GM19395 (cell line): ENCODE measurements at regions not wholly inside any gene's neighbourhood (a gene's known extent, or its start where the extent isn't known, plus 50 kb on each side); places are given as distances from the start of the nearest gene placed in this dataset.
"Not testable (repeated sequence)": the region's sequence is repeated elsewhere in the genome, so short reads cannot be mapped to it uniquely, and the experiment has no call there.

Experiments
- ATAC-seq: cut with Tn5 transposase; IDR thresholded peaks from one replicate; pipeline ENCODE4 v1.9.1; 2021; ENCODE audit warnings: mild to moderate bottlenecking, moderate library complexity; ENCODE audit not compliant: unreplicated experiment

- ATAC-seq: no peak
Observed at GRCh38 chr21:22253761-22254160, 1255.6 kb downstream of the NCAM2 start.

DNA sequence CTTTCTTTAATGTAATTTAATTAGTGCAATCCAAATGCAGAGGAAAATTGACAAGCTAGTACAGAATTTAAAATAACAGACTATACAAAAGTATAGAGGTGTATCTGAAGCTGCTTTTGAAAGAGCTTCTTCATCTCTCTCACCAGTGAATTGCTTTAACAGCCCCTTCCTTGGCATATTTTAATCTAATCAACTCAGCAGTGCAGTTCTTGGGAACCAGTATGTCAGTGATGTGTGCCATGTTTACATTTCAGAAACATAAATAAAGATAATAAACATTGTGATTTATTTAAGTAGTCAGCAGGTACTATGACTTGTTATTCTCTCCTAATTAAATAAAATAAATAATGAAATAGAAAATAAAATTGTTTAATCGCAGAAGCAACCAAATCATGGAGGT, 1260.6 kb downstream of the NCAM2 start:
- ATAC-seq: no peak

DNA sequence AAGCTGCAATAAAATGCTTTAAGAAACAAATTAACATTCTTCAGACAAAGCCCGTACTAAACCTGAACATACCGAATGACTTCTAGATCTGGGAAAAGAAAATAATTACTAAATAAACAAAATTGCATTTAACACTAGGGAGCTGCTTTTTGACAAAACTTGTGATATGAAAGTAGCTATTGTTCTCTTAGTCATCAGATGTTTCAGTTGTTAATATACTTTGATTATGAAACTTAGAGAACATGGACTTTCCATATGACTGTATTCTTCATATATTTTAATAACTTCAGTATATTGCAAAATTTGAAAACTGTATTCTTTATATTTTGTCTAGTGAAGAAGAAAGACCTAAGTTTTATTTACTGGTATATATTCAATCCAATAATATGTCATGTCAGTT, 1262.1 kb downstream of the NCAM2 start:
- ATAC-seq: no peak

- no peak for ATAC-seq
Observed at GRCh38 chr21:22263890-22264289, 1265.7 kb downstream of the NCAM2 start.

DNA sequence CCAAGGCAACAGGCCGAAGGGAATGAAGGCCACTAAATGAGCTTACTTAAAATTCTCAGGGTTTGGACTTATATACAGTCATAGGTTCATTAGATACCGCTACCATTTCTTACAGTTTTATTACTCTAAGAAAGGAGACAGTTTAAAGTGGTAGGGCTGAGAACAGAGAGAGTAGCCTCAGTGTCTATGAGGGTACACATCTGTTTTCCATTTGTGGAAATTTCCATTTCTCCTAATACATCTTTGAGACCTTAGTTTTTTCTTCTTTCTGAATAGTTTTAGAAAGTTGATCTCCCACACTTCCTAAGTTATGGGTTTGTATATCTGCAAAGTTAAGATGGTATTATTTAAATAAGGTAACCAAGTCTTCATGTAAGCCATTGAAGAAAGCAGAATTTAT, 1279.1 kb downstream of the NCAM2 start:
- ATAC-seq: no peak

DNA sequence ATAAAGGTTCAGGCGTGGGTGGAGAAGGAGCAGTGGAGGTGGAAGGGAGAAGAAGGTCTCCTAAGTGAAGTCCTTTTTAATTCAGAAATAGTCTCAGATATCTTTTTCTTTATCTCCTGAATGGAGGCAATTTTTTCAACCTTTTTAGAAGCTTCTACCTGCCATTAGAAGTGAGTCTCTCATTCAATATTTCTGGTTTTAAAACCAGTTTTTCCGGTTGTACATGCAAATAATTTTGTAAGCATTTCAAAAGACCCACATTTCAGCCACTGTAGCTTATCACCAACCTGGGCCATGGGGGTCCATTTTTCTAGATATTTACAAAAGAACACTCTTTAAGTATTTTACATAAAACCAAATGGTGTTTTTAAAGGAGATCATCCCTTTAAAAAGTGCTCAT, 1280.2 kb downstream of the NCAM2 start:
- no peak for ATAC-seq

GRCh38 chr21:22280851-22281250, 1282.6 kb downstream of the NCAM2 start:
- no peak for ATAC-seq

DNA sequence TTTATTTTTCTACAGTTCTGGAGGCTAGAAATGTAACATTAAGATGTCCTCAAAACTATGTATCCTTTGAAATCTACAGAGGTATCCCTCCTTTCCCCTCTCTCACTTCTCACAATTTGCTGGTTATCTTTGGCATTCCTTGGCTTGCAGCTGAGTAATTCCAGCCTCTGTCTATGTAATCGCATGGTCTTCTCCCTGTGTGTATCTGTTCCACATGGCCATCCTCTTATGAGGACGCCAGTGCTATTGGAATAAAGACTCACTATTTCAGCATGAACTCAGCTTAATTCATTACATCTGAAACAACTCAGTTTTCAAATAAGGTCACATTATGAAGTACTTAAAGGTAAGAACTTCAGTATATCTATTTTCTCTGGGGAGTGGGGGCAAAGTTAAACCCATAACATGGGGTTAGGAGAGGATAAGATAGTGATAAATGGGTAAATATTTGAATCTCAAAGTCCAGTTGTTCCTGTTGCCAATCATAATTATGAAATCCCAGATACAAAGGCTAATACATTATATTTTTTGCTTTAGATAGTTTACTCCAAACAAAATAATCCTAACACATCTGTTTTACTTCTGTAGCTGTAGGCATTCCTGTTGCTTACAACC, 1290.8 kb downstream of the NCAM2 start:
- no peak for ATAC-seq

DNA sequence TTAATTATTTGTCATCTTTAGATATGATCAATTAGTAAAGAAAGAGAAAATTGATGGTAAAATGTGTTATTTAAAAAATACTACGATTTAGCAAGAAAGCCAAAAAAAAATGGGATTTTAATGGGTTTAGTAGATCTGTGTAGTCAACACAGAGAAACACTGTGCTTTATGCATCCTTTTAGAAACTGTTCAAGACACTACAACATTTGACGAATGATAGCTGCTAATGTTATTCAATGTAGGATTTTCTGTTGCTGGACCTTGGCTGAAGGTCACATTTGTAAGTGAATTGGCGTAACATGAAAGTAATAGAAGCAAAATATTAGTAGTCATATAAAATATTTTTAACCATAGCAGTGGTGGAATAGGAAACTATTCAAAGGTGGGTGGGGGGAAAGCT, 1293.9 kb downstream of the NCAM2 start:
- ATAC-seq: no peak

DNA sequence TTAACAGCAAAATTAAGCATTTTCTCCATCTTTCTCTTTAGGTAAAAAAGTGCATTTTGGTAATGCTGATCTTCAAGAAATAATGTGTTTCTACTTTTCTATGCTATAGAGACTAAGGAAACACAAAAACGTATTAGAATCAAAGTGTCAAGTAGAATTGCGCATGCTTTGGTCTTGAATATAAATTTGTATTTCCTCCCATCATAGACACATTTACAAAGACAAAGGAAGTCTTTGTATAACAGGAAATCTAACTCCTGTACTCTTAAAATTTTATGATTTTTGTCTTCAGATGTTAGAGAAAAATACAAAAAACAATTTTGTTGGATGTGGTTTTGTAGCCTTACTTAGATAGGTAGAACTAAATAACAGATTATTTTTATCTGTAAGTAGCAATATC, 1299.4 kb downstream of the NCAM2 start:
- ATAC-seq: no peak

- no peak for ATAC-seq
Observed at GRCh38 chr21:22311741-22312462, 1313.7 kb downstream of the NCAM2 start.

- ATAC-seq: no peak
Observed at GRCh38 chr21:22314963-22315362, 1316.8 kb downstream of the NCAM2 start.

GRCh38 chr21:22319435-22319834, 1321.2 kb downstream of the NCAM2 start:
- no peak for ATAC-seq

GRCh38 chr21:22342889-22343288, 1344.7 kb downstream of the NCAM2 start:
- ATAC-seq: no peak

- ATAC-seq: no peak
Observed at GRCh38 chr21:22343303-22343702, 1345.1 kb downstream of the NCAM2 start.

DNA sequence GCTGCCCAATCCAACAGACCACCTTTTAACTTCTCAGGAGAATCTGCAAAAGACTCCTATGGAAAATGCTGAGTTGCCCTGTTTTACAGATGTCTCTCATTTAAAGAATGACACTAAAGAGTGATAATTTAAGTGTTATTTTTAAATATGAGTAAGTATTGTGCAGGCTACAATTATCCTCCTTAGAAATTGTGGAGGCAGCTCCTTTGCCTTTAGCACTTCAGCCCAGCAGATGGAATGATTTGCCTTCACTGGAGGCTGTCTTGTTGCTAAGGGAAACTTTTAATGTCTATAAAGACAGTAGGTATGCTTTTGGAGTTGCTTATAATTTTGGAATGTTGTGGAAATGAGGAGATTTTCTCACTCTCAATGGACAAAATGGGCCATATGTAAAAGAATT, 1345.5 kb downstream of the NCAM2 start:
- ATAC-seq: no peak

DNA sequence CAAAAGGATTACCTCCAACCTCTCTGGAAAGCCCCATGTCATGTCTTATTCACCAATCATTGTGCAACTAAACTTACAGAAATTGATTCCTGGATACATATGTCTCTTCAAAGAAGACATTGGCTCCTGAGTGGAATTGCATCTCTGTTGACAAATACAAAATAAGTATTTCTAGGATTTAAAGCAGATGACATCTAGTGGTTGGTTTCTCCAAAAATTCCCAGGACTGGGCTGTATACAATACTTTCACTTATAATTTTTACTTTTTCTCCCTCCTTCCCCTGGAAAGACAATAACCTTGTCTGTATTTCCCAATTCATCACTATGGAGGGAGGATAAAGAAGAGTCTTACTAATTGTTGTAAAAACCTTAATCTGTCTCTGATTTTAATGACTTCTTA, 1347.4 kb downstream of the NCAM2 start:
- no peak for ATAC-seq

GRCh38 chr21:22346576-22346975, 1348.4 kb downstream of the NCAM2 start:
- no peak for ATAC-seq

- no peak for ATAC-seq
Observed at GRCh38 chr21:22351076-22351475, 1352.9 kb downstream of the NCAM2 start.

DNA sequence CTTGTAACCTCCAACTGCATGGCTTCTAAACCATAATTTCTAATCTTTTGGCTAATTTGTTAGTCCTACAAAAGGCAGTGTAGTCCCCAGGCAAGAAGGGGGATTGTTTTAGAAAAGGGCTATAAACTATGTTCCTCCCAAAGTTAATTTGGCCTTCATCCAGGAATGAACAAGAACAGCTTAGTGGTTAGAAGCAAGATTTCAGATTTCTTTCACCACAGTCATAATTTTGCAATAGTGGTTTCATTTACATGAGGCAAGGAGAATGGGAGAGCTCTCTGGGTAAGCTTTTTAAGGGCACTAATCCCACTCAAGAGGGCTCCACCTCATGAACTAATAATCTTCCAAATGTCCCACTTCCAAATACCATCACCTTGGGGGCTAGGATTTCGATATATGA, 1353.9 kb downstream of the NCAM2 start:
- ATAC-seq: no peak

DNA sequence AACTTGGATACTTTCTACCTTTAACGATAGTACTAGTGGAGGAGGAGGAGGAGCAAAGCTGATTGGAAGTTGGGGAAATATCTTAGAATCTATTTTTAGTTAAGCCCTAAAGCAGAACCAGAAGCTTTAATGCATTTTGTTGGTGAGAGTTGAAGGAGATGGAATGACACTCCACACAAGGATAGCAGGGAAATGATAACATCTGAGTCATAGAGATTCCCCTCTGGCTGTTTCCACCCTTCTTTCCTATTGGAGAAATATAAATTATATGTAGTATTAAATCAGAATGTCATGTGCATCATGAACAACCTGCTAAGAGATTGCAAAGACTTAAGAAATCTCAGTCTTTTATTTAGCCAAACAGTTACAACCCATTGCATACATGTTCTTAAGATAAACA, 1357.7 kb downstream of the NCAM2 start:
- no peak for ATAC-seq

DNA sequence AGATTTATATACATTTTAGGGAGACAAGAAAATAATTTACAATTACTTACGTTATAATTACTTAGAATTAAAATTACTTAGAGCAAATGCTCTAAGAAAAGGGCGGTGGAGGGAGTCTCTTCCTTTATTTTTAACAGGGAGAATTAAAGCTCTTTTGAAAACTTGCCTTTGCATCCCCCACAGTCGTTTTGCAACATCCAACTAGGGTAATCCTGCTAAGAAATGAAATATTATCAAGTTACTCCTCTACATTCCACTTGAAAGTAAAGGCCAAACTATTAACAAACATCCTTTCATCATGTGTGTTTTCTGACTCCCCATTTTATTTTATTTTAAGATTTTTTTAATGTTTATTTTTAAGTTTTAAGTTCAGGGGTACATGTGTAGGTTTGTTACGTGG, 1358.5 kb downstream of the NCAM2 start:
- ATAC-seq: no peak

DNA sequence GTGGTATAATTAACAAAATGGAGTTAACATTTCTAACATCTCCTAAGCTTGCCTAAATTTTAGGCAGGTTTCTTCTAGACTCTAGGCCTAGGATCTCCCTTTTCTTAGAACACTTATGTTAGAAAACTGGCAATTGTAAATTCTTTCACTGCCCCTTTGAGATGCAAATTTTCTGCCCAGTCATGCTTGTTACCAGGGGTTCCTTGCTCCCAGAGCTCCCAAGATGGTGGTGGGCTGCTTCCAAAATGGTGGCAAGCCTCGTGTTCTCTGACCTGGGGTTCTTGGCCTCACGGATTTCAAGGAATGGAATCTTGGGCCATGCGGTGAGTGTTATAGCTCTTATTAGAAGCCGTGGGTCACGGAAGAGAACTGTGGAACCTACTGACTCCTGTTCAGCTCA, 1361.4 kb downstream of the NCAM2 start:
- not testable (repeated sequence) for ATAC-seq
